ENCODE measurements at regions not wholly inside any gene's neighbourhood (a gene's known extent, or its start where the extent isn't known, plus 50 kb on each side); places are given as distances from the start of the nearest gene placed in this dataset.

DNA sequence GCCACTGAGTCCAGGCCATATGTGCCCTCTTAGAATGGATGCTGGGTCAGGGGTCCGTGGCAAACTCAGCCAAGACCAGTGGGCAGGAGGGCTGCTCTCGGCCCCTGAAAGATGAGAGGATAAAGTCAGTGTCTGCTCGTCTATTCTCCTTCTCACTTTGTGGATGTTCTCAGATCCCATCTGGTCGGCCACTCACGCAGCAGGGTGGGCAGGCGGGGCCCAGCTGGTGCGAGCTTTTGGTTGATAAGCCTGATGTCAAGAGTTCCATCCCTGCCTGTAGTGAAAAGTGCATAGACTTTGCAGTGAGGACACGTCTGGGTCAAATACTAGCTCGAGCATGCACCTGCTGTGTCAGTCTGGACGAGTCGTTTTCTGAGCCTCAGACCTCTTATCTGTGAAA lies 556.2 kb upstream of the EEF2KMT start:
- Histone ChIP-seq H3K9me3 (no peaks in the 10 kb centered on the region), H3K27me3 (no peaks in the 10 kb centered on the region), H3K4me1 (no peaks in the 10 kb centered on the region), H3K27ac (no peak overlapping the region), H3K36me3 (no peaks in the 10 kb centered on the region), H3K4me3 (no peak overlapping the region)
- DNase-seq: no peak
- TF ChIP-seq, protein P1, sequence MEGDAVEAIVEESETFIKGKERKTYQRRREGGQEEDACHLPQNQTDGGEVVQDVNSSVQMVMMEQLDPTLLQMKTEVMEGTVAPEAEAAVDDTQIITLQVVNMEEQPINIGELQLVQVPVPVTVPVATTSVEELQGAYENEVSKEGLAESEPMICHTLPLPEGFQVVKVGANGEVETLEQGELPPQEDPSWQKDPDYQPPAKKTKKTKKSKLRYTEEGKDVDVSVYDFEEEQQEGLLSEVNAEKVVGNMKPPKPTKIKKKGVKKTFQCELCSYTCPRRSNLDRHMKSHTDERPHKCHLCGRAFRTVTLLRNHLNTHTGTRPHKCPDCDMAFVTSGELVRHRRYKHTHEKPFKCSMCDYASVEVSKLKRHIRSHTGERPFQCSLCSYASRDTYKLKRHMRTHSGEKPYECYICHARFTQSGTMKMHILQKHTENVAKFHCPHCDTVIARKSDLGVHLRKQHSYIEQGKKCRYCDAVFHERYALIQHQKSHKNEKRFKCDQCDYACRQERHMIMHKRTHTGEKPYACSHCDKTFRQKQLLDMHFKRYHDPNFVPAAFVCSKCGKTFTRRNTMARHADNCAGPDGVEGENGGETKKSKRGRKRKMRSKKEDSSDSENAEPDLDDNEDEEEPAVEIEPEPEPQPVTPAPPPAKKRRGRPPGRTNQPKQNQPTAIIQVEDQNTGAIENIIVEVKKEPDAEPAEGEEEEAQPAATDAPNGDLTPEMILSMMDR (IDR thresholded peaks at IDR 0.05): no peak
- no peak for TF ChIP-seq POLR2A (IDR thresholded peaks at IDR 0.05)
- intact Hi-C loops (cut with DNase I; ENCODE audit: low total_unique reads): no loop called here

DNA sequence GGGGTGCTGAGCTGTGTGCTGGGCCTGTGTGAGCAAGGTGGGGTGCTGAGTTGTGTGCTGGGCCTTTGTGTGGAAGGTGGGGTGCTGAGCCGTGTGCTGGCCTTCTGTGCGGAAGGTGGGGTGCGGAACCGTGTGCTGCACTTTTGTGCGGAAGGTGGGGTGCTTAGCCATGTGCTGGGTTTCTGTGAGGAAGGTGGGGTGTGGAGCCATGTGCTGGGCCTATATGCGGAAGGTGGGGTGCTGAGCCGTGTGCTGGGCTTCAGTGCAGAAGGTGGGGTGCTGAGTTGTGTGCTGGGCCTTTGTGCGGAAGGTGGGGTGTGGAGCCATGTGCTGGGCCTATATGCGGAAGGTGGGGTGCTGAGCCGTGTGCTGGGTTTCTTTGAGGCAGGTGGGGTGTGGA lies 555.4 kb upstream of the EEF2KMT start:
- H3K27ac ChIP-seq: no peak overlapping the region
- TF ChIP-seq, protein P1 (IDR thresholded peaks at IDR 0.05): no peak
- TF ChIP-seq POLR2A (IDR thresholded peaks at IDR 0.05): no peak
- H3K9me3 ChIP-seq: no peaks in the 10 kb centered on the region
- intact Hi-C loops (cut with DNase I; ENCODE audit: low total_unique reads): no loop called here
- H3K4me3 ChIP-seq: no peak overlapping the region
- no peak for DNase-seq
- no peaks in the 10 kb centered on the region for H3K27me3 ChIP-seq
- H3K4me1 ChIP-seq: no peaks in the 10 kb centered on the region
- no peaks in the 10 kb centered on the region for H3K36me3 ChIP-seq

DNA sequence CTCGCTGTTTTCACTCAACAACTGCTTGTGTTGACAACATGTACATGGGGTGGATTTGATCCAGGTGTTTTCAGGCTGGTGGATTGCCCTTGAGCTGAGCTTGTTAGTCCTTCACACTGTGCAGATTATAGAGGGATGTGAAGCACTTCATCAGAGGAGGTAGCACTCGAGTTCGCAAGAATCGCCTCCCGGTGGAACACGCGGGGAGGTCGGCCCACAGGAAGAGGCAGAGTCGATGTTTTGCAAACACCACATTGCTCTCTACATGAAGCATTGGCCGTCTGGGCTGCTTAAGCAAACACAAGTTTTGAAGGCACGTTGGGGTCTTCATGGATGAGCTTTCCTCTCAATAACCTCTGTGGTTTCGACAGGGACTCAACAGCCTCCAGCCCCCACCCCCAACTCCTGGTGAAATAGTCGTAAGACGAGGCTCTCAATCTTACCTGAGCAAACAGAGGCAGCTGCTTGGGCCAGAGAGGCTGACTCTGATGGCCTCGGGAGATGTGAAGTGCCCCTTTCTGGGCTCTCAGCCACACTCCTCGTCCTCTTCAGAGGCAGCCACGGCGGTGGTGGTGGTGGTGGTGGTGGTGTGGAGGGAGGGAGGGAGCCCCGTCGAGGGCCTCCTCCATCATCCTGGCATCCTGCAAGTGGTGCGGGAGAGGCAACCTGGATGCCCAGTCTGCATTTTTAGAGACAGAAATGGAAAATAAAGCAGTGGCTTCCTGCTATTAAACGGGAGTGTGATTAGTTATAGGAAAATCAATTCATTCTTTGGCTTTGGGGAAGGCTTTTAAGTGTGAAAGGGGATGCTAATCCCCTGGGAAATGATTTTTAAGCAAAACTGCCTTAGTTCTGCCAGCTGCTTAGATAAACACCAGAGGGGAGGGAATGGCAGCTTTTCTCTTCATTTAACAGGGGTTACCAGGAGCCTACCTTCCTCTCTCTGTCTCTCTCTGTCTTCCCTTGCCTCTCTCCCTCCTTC lies 552.5 kb upstream of the EEF2KMT start:
- DNase-seq: no peak
- intact Hi-C loops (cut with DNase I; ENCODE audit: low total_unique reads): no loop called here
- Histone ChIP-seq H3K4me3 (no peak overlapping the region), H3K36me3 (no peaks in the 10 kb centered on the region), H3K9me3 (no peaks in the 10 kb centered on the region), H3K27ac (no peak overlapping the region), H3K4me1 (no peaks in the 10 kb centered on the region), H3K27me3 (no peaks in the 10 kb centered on the region)
- no peak for TF ChIP-seq POLR2A (IDR thresholded peaks at IDR 0.05)
- TF ChIP-seq, protein P1 (IDR thresholded peaks at IDR 0.05): no peak

DNA sequence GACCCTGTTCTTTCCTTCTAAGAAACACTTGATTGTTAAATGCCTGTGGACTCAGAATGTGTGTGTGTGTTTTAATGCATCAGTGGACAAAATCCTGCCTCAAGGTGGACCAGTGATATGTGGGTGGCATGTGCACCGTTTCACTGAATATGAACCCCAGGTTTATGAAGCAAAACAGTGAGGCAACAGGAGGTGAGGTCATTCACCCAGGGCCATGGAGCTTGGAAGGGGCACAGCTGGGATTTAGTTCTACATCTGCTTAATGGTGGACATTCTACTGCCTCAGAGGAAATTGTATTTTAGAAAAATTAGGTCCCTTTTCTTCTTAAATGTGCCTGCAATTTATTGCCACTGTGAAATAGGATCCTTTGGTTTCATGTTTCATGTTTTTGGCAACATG lies 549.5 kb upstream of the EEF2KMT start:
- H3K36me3 ChIP-seq: no peaks in the 10 kb centered on the region
- H3K27ac ChIP-seq: no peak overlapping the region
- no peaks in the 10 kb centered on the region for H3K9me3 ChIP-seq
- no peaks in the 10 kb centered on the region for H3K4me1 ChIP-seq
- no peak for TF ChIP-seq POLR2A (IDR thresholded peaks at IDR 0.05)
- TF ChIP-seq, protein P1 (IDR thresholded peaks at IDR 0.05): no peak
- no peak overlapping the region for H3K4me3 ChIP-seq
- intact Hi-C loops (cut with DNase I; ENCODE audit: low total_unique reads): no loop called here
- no peak for DNase-seq
- no peaks in the 10 kb centered on the region for H3K27me3 ChIP-seq

DNA sequence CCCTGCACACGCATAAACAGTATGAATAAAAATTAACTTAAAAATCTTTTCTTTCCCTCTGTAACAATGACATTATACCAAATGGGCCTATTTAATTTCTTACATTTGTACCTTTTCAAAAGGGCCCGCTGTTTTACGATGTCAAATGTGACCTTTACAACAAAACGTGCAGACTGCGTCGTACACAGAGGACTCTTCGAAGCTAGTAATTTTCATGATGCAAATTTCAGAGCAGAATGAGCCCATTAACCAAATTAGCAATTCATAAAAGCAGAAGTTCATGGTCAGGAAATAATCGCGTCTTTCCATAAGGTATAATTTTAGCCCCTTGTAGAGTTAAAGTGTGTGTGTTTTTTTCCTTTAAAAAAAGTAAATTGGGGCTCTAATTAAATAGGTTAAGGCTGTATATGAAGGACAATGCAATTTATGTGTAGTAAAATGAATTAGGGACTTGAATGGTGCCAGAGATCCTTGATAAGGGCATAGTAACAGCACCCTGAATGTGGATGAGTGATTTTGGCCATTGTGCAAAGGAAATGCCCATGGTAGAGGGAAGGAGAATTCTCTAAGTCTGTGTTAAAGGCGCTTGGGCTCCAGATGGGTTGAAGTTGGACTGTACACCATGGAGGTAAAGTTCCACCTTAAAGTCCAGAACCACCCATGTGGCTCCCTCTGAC lies 546.4 kb upstream of the EEF2KMT start:
- intact Hi-C loops (cut with DNase I; ENCODE audit: low total_unique reads): no loop called here
- DNase-seq: no peak
- Histone ChIP-seq H3K9me3 (no peaks in the 10 kb centered on the region), H3K27me3 (no peaks in the 10 kb centered on the region), H3K36me3 (no peaks in the 10 kb centered on the region), H3K4me1 (no peaks in the 10 kb centered on the region), H3K27ac (no peak overlapping the region), H3K4me3 (no peak overlapping the region)
- TF ChIP-seq, protein P1 (IDR thresholded peaks at IDR 0.05): no peak
- TF ChIP-seq POLR2A (IDR thresholded peaks at IDR 0.05): no peak

Measured in uterus (tissue), 3 donors.